Mesodermal cell (in vitro differentiated cells): ENCODE measurements at regions not wholly inside any gene's neighbourhood (a gene's known extent, or its start where the extent isn't known, plus 50 kb on each side); places are given as distances from the start of the nearest gene placed in this dataset.

Experiments used
- H3K27ac ChIP-seq: 2 replicates; pipeline ENCODE4 v1.7.0; 2013; ENCODE audit warnings: mild to moderate bottlenecking, low read depth, low read length, moderate library complexity; ENCODE audit not compliant: severe bottlenecking
- H3K36me3 ChIP-seq: 2 replicates; pipeline ENCODE4 v1.7.1; 2013; ENCODE audit warnings: mild to moderate bottlenecking, low read length, moderate library complexity; ENCODE audit not compliant: control insufficient read depth, insufficient read depth
- H3K4me1 ChIP-seq: one replicate; pipeline ENCODE4 v1.7.1; 2013; ENCODE audit warnings: mild to moderate bottlenecking, low read length; ENCODE audit not compliant: insufficient read depth, control insufficient read depth, poor library complexity, severe bottlenecking
- H3K4me3 ChIP-seq: 2 replicates; pipeline ENCODE4 v1.7.0; 2013; ENCODE audit warnings: low read length, control low read depth, mild to moderate bottlenecking; ENCODE audit not compliant: insufficient read depth, poor library complexity, severe bottlenecking; ENCODE audit errors: extremely low read depth
- H3K9me3 ChIP-seq: 2 replicates; pipeline ENCODE4 v1.7.1; 2013; ENCODE audit warnings: mild to moderate bottlenecking, low read length, moderate library complexity; ENCODE audit not compliant: control insufficient read depth
- WGBS, 2 experiments: methylation state at CpG; one replicate each; pipeline ENCODE4 v1.1.5; 2013; ENCODE audit warnings: missing lambda C conversion rate in 2 of 2; ENCODE audit not compliant: insufficient coverage in 2 of 2; 5-methylcytosine and 5-hydroxymethylcytosine counted together

DNA sequence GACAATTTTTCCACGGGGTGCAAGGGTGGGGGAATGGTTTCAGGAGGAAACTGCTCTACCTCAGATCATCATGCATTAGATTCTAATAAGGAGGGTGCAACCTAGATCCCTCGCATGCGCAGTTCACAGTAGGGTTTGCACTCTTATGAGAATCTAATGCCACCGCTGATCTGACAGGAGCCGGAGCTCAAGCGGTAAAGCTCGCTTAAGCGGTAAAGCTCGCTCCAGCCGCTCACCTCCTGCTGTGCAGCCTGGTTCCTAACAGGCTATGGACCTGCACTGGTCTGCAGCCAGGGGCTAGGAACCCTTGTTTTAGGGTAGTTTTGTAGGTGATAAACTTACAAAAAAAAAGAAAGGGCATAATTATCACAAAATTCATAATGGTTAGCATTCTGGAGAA lies 53.9 kb upstream of the RYR3 start:
- Histone ChIP-seq H3K27ac (no peak overlapping the region), H3K9me3 (no peaks in the 10 kb centered on the region), H3K4me3 (no peak overlapping the region), H3K36me3 (no peaks in the 10 kb centered on the region), H3K4me1 (no peaks in the 10 kb centered on the region)
- whole genome bisulfite sequencing, 2 experiments, result 91 to 98% methylated on average over 8 to 10 of the region's 10 CpGs

GRCh38 chr15:33244471-33244870 lies 50.0 kb upstream of the FMN1 start:
- Histone ChIP-seq H3K27ac (peak overlapping the region; percentile 99), H3K4me1 (peaks cover 49% of the 10 kb centered on the region), H3K36me3 (no peaks in the 10 kb centered on the region), H3K4me3 (no peak overlapping the region), H3K9me3 (no peaks in the 10 kb centered on the region)
- WGBS, 2 experiments, result 60 to 79% methylated on average over 1 to 2 of the region's 3 CpGs
